ENCODE measurements at regions not wholly inside any gene's neighbourhood (a gene's known extent, or its start where the extent isn't known, plus 50 kb on each side); places are given as distances from the start of the nearest gene placed in this dataset.

DNA sequence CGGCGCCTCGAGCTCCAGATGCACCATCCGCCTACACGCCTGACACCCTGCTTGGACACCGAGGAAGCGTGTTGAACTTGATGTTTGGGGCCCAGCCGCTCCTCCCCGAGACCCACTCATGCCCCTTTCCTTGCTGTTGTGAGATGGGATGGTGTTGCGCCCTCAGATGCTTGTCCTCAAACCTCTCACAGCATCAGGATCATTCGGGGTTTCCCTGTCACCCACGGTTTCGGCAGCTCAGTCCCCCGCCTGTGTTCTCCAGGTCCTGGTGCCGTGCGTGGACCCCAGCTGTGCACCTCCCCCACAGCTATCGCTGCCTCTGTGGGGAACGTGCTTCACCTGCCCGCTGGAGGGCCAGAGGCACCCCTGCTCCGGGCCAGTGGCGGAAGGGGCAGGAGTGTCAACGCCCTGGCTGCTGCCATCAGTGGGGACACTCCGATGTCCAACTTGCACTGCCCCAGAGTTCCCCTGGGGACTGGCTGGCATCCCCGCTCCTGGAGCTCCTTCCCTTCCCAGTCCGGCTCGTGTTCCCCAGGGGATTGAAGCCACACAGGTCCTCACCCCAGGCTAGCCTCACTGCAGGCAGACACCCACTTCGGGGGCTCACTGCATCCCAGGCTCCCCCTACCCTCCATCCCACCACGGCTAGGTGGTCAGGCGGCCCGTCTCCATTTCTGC, 82.3 kb upstream of the ADRA2C start:
- TF ChIP-seq, protein P1, sequence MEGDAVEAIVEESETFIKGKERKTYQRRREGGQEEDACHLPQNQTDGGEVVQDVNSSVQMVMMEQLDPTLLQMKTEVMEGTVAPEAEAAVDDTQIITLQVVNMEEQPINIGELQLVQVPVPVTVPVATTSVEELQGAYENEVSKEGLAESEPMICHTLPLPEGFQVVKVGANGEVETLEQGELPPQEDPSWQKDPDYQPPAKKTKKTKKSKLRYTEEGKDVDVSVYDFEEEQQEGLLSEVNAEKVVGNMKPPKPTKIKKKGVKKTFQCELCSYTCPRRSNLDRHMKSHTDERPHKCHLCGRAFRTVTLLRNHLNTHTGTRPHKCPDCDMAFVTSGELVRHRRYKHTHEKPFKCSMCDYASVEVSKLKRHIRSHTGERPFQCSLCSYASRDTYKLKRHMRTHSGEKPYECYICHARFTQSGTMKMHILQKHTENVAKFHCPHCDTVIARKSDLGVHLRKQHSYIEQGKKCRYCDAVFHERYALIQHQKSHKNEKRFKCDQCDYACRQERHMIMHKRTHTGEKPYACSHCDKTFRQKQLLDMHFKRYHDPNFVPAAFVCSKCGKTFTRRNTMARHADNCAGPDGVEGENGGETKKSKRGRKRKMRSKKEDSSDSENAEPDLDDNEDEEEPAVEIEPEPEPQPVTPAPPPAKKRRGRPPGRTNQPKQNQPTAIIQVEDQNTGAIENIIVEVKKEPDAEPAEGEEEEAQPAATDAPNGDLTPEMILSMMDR (IDR thresholded peaks at IDR 0.05), result no peak
- TF ChIP-seq POLR2A (IDR thresholded peaks at IDR 0.05), result no peak

Measured in lower leg skin (tissue), 3 donors.